C4-2B (cell line): ENCODE measurements at regions not wholly inside any gene's neighbourhood (a gene's known extent, or its start where the extent isn't known, plus 50 kb on each side); places are given as distances from the start of the nearest gene placed in this dataset.

Experiments
- ZFX ChIP-seq: fragments of 450-650 bp; IDR thresholded peaks from 2 replicates; pipeline ENCODE4 v1.6.1; 2017
- TF ChIP-seq, protein P1 (sequence below): fragments of 450-650 bp; conservative IDR thresholded peaks from 2 replicates; pipeline ENCODE4 v1.5.1; 2017; ENCODE audit warnings: mild to moderate bottlenecking

- TF ChIP-seq, protein P1, sequence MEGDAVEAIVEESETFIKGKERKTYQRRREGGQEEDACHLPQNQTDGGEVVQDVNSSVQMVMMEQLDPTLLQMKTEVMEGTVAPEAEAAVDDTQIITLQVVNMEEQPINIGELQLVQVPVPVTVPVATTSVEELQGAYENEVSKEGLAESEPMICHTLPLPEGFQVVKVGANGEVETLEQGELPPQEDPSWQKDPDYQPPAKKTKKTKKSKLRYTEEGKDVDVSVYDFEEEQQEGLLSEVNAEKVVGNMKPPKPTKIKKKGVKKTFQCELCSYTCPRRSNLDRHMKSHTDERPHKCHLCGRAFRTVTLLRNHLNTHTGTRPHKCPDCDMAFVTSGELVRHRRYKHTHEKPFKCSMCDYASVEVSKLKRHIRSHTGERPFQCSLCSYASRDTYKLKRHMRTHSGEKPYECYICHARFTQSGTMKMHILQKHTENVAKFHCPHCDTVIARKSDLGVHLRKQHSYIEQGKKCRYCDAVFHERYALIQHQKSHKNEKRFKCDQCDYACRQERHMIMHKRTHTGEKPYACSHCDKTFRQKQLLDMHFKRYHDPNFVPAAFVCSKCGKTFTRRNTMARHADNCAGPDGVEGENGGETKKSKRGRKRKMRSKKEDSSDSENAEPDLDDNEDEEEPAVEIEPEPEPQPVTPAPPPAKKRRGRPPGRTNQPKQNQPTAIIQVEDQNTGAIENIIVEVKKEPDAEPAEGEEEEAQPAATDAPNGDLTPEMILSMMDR: no peak
- no peak for TF ChIP-seq ZFX
Measured at GRCh38 chr2:123103902-123104301, 921.2 kb upstream of the CNTNAP5 start.
